Stimulated activated CD4-positive, alpha-beta T cell treated with anti-CD3 and anti-CD28 coated beads, Interleukin-15, amount 100 ng/mL, for 1 hour (primary cell): ENCODE measurements at regions not wholly inside any gene's neighbourhood (a gene's known extent, or its start where the extent isn't known, plus 50 kb on each side); places are given as distances from the start of the nearest gene placed in this dataset.

Source experiments
- DNase-seq, 2 donors: peaks; one replicate each; pipeline ENCODE4 v3.0.0-alpha.2; 2020; ENCODE audit warnings: low read depth in 1 of 2, low spot score in 1 of 2

DNA sequence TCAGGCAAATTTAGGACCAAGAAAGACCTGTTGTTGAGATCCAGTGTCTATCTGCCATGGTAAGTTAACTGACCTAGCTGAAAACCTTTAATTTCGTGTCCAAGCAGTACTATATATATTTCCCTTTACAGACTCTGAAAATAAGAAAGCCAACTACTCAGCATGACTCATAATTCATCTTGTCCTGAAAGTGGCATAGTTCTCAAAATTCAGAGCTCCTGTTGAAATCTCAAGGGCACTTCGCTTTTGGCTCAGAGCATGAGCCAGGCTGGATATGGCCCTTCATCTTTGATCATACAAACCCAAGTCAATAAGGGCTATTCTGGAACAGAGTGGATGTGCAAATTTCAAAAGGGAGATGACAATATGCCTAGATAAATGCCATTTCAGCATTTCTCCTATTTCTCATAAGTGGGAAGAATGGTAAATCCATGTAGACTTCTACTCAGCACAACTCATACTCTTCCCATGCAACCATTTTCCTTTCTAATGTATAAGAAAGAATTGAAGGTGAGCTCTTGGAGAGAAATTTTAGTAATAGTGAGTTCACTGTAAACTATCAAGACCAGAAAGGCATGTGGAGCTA is 567.9 kb upstream of the DAB2 start:
- no peak for DNase-seq

DNA sequence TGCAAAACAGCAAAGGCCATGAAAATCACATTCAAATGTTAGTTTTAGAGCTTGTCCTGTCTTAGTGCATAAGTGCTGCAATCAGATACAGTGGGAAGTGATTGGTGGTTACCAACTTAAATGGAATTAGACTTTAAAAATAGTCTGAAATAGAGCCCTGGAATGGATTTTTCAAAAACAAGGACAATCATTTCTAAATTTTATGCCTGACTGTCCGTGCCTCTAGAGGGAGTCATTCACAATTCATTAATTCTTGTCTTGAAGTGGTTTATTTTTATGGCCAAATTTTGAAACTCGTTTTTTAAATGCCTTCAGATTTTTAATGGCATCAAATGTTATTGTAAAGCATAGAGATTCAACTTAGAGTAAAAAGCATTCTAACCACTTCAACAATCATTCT is 561.8 kb upstream of the DAB2 start:
- no peak for DNase-seq

DNA sequence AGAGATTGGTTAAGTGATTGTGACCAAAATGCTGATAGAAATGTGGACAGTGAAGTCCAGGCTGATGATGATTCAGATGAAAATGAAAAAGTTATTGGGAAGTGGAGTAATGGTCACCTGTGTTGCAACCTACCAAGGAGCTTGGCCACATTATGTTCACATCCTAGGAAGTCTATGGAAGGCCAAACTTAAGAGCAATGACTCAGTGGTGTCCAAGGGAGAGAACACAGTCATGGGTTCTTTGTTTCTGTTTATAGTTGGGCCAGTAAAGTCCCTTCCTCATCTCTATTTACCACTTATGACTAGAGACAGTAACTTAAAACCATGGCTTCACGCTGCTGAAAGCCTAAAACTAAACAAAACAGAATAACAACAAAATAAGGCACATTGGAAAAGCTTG is 555.3 kb upstream of the DAB2 start:
- DNase-seq: no peak

DNA sequence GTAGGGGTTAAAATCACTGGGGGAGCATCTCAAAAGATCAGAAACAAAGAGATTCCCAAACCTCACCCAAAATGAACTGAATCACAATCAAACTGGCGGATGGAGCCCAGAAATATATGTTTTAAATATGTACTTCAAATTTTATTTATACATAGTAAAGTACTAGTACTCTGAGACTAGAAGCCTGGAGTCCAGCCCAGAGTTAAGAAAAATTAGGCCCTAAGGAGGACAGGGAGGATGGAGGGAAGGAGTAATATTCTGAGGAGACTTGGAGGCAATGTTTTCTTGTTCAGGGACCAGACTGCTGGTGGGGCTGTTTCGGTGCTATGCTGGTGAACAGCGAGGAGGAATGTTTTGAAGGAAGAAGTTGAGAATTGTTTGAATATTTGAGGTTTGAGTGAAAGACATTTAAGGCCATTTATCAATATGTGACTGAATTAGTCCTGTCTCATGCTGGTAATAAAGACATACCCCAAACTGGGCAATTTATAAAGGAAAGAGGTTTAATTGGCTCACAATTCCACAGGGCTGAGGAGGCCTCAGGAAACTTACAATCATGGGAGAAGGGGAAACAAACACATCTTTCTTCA is 552.4 kb upstream of the DAB2 start:
- DNase-seq: no peak

DNA sequence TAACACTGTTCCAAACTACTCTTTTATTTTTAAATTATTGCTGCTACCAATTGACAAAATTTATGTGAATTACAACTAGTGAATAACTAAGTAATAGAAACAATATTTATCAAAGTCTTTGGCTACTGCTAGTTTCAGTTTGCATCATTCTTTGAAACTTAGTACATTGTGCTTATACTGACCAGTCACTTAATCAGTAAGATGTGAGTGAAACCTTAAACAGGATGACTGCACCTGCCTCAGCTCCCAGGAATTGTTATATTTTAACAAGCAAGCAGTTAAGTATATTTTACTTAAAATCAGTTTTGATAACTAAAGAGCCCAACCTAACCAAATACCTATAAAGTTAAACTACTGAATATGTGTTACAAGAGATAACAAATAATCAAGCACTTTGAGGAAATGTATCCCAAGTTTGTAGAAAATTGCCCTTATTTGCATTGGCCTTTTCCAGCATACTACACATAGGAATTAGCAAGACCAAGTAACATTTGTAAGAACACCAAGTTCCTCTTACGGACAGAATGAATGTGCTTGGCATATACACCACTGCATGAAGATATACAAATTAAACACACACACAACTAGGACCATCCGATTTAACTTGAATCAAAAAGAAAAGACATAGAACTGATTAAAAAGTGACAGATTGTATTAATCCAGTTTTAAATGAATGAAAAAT is 545.5 kb upstream of the DAB2 start:
- DNase-seq: no peak

DNA sequence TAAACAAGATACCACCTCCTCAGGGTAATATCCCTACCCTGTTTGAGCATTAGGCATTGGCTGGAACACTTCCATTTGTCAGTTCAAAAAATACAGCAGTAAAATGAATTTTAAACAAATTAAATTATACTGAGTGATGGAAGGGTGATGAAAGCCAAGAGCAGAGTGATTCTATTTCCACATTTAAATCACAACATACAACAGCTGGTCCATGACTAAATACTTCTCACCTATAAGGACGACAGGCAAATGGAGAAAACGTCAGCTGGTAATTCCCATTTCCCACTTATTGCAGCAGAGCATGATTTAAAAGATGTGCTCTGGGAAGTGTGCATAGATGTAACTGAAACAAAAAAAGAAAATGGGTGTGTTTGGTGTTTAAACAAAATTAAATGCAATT is 543.6 kb upstream of the DAB2 start:
- DNase-seq: no peak

DNA sequence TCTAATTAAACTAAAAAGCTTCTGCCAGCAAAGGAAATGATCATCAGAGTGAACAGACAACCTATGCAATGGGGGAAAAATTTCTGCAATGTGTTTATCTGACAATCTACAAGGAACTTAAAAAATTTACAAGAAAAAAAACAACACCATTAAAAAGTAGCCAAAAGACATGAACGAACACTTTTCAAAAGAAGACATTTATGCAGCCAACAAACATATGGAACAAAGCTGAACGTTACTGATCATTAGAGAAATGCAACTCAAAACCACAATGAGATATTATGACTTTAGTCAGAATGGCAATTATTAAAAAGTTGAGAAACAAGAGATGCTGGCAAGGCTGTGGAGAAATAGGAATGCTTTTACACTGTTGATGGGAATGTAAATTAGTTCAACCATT is 530.4 kb upstream of the DAB2 start:
- DNase-seq: no peak

DNA sequence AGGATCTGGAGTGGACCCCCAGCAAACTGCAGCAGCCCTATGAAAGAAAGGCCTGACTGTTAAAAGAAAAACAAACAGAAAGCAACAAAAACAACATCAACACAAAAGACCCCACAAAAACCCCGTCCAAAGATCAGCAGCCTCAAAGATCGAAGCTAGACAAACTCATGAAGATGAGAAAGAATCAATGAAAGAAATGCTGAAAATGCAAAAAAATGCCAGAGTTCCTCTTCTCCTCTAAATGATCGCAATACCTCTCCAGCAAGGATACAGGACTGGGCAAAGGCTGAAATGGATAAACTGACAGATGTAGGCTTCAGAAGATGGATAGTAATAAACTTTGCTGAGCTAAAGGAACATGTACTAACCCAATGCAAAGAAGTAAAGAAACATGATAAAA is 526.3 kb upstream of the DAB2 start:
- no peak for DNase-seq

DNA sequence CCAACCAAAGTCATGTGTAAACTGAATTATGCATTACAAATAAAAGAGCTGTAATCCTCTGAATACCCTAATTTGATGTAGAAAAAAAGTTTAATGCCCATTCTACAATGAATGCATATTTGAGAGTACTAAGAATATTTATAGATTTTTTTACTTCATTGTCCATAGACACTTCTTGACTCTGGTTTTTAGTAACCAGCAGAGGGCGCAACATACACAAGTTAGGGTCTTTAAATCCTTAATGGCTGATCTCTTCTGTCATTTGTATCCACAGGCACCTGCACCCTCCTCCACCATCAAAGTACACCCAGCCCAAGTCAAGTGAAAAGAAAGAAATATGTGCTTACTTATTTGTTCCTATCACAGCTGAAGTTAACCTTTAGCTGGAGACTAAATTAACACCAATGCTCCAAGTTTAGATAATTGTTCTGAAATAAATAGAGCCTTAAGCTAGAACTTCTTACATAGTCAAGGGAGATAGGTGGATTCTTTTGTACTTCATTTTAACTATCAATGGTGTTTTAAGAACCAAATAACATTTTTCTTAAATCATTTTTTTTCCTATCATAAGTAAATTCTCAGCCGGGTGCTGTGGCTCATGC is 524.2 kb upstream of the DAB2 start:
- DNase-seq: peak in 1 of 2 donors; percentile 4

DNA sequence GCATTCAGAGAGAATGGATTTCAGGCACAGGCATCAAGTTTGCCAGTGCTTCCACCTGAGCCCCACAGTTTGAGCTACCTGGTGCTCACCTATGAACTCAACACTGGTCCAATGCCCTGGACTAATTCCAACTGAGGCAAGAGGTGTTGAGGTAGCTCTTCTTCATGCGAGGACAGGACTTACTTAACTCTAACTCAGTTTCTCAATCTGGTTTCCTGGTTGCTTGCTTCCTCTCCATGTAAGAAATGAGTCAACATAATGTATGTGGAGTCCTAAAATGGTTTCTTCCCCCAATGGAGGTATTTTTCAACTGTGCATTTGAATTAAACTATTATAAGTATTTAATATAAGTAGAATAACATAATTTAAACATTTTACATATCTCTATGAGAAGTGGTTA is 523.6 kb upstream of the DAB2 start:
- no peak for DNase-seq

DNA sequence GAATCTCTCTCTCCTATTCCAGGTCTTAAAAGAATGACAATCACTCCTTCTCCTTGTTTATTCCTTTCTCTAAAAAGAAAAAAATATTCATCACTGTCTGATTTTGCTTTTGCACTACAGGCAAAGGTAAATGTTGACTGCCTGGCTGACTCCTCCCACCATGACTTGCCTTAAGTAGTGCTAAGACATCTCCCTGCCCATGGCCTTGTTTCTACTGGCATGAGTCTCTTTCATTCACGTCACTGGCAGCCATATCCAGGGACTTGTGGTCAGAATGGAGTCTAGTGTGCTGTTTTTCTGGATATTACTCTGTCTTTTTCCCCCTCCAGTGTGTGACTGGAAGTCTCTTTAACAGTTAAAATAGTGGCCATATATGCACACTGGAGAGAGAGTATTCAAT is 522.9 kb upstream of the DAB2 start:
- DNase-seq: no peak

DNA sequence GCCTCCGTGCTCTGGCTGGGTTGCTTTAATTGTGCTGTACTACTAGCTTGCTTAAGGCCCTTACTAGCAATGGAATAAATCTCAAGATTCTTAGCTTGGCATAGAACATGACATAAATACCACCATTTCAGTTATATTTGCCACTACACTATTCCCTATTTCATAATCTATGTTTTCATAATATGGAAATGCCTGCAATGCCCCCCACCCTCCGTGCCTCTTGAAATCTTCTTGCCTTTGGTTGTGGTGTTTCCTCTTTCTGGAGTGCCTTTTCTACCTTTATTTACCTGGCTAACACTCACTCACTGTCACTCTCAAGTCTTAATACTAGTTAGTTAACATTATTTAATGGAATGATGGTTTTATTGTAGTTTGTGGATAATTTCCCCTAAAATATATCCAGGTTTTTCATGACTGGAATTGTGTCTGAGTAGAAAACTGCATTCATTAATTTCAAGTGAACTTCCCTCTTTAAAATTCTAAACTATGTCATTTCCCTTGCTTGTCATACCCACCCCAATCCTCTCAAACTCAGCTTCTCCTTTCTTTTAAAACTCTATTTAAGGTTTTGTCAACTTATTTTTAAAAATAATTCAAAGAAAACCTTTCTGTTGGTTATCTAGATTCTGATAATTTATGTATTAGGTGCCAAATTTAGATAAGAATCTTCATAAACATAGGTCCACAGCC is 521.7 kb upstream of the DAB2 start:
- DNase-seq: no peak

DNA sequence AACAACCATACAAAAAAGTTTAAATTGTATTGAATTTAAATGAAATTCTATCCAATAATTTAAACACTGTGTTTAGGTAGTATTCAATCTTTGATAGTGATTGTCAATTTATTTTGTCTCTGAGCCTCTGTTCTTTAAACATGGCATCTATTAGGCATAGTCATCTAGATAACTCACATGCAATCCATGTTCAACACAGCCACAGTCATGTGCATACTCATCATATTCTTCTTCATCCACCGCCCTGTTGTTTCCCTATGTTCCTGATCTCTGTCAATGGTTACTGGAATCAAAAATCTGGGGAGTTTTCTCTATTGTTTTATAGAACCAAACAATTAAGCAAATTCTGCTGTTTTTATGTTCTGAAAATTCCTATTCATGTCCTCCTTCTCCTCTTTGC is 521.1 kb upstream of the DAB2 start:
- no peak for DNase-seq

DNA sequence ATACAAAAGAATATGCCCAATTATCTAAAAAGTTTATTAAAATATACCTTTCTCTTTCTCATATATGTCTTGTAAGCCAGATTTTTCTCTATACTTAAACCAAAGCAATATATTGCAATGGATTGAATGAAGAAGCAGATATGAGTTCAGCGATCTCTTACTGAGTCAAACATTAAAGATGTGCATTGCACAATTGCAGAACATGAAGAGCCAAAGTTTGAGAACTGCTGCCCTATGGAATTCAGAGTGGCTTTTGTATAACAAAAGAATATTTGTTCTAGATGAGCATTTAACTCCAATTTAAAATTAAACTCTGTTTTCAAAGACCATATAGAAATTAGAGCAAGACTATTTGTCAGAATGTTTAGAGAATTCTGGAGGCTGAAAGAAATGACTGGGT is 519.0 kb upstream of the DAB2 start:
- DNase-seq: no peak

DNA sequence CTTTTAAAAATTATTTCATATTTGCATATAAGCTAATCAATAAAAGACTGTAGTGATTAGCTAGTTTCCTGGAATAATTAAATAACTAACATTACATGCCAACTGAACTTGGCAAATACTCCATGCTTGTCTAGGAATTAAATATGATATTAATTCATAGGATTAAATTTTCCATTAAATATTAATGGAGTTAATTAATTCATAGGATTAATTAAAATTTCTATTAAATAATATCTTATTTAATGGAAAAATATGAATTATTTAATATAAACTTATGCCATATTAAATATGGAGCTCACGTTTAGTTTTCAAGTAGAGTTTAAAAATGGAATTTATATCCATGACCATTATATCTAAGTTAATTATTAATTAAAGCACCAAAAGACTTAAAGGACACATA is 517.8 kb upstream of the DAB2 start:
- DNase-seq: no peak

DNA sequence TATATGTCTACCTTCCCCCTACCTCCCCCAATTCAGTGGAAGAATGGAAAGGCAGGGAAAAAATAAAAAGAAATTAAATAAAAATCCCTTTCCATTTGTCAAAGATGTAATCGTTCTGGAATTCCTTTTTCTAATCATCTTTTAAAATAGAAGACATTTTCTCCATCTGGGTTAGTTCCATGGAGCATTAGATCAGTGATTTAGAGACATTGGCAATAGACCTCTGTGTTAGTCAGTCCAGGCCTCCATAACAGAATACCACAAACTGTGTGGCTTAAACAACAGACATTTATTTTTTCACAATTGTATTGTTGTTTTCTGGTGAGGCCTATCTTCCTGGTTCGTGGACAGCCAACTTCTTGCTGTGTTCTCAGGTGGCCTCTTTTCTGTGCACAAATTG is 516.6 kb upstream of the DAB2 start:
- DNase-seq: no peak

DNA sequence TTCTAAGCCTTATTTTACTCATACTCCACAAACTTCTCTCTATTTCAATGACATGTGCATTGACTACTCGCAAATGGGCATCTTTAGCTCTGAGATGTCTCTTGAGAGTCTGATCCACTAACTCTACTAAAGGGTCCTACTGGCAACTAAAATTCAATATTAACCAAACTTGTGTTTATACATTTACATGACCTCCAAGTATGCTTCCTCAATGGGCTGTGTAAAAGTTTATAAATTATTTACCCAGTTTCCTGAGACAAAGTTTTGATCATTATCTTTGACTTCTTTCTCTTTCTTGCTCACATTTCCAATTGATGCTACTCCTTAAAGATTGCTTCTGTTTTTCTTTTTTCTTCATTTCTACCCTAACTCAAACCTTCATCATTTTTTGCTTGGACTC is 510.1 kb upstream of the DAB2 start:
- no peak for DNase-seq

DNA sequence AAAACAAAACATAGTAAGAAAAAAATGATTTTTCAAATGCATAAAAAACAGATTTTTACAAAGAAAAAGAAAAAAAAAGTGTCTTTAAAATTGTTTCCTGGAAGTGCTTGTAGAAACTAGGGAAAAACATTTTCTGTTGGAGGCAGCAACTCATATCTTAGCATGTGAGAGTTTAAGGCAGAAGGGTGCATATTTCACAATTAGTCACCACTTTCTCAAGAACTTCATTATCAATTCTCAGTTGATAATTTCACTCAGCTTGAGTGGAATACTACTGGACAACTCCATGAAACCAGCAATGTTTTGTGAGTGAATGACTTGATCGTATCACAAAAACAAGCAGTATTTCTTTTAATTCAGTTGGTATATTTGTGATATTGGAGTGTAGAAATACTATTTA is 508.3 kb upstream of the DAB2 start:
- no peak for DNase-seq

DNA sequence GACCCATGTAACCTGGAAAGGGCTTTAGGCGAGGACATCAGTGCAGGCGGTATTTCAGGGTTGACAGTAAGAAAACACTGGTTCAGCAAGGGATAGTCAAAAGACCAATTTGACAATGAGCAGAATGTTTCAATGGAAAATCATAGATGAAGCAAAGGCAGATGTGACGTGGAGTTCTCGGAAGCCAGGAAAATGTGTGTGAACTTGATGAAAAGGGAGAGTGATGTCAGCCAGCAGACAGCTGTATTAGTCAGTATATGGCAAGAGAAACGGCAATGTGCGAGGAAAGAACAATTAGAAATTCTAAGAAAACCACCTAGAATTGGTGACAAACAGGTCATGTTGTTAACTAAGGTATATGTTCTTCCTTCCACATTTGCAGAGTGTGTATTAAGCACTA is 503.9 kb upstream of the DAB2 start:
- no peak for DNase-seq

DNA sequence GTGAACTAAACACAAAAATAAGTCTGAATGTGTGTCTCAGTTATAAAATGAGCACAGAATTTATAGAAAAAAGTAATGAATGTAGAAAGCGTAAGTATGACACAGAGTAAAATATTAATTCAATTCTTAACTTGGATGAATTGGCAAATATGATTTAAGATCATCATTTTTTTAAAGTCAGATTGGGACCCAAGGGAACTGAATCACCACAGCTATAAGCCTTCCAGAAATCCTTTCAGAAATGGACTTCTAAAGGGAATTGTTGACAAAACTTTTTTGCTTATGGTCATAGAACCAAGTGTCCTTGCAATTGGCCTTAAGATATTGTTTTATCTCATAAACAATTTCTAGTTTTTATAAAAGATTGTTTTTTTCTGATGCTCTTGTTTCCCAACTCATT is 495.1 kb upstream of the DAB2 start:
- no peak for DNase-seq

DNA sequence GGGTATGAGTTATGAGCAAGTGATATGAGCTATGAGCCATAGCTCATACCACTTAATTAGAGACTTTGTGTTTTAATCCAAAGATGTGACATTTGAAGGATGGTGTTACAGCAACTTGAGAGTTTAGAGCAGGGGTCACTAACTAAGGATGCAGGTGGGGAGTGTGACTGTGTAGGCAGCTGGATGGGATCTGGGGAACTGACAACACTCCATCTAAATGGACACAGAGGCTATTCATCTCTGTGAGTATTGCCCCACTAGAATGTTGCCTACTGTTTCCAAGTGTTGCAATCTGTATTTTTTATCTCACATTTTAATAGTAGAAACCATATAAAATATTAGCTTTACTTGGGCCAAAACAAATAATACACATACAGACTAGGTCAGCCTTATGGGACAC is 488.1 kb upstream of the DAB2 start:
- no peak for DNase-seq
